ENCODE measurements at regions not wholly inside any gene's neighbourhood (a gene's known extent, or its start where the extent isn't known, plus 50 kb on each side); places are given as distances from the start of the nearest gene placed in this dataset.

- no peak for DNase-seq
These were observed 102.9 kb downstream of the PFKFB3 start for GRCh38 chr10:6305401-6306321.

- DNase-seq, result no peak
These were observed 104.2 kb downstream of the PFKFB3 start for GRCh38 chr10:6306917-6307316.

- DNase-seq, result no peak
These were observed 107.1 kb downstream of the PFKFB3 start for GRCh38 chr10:6309816-6310215.

- DNase-seq, result no peak
These were observed 108.2 kb downstream of the PFKFB3 start for GRCh38 chr10:6310977-6311376.

GRCh38 chr10:6311700-6312330 lies 109.1 kb downstream of the PFKFB3 start:
- no peak for DNase-seq

- DNase-seq, result no peak
These were observed 109.9 kb downstream of the PFKFB3 start for GRCh38 chr10:6312636-6313035.

- no peak for DNase-seq
These were observed 110.6 kb downstream of the PFKFB3 start for GRCh38 chr10:6313111-6313895.

GRCh38 chr10:6314620-6315205 lies 112.0 kb downstream of the PFKFB3 start:
- DNase-seq, result no peak

GRCh38 chr10:6319119-6319518 lies 116.4 kb downstream of the PFKFB3 start:
- no peak for DNase-seq

- DNase-seq, result no peak
These were observed 117.7 kb downstream of the PFKFB3 start for GRCh38 chr10:6320320-6321010.

- no peak for DNase-seq
These were observed 119.1 kb downstream of the PFKFB3 start for GRCh38 chr10:6321880-6322279.

GRCh38 chr10:6322805-6323204 lies 120.1 kb downstream of the PFKFB3 start:
- DNase-seq, result no peak

- peak in 1 of 2 donors; percentile 7 for DNase-seq
These were observed 125.4 kb downstream of the PFKFB3 start for GRCh38 chr10:6327961-6328698.

GRCh38 chr10:6328699-6329423 lies 126.1 kb downstream of the PFKFB3 start:
- DNase-seq, result peak; percentile 54 to 58

- DNase-seq, result no peak
These were observed 130.4 kb downstream of the PFKFB3 start for GRCh38 chr10:6333086-6333485.

GRCh38 chr10:6333973-6334372 lies 131.2 kb downstream of the PFKFB3 start:
- no peak for DNase-seq

- DNase-seq, result no peak
These were observed 133.3 kb downstream of the PFKFB3 start for GRCh38 chr10:6336016-6336415.

GRCh38 chr10:6337382-6337781 lies 134.7 kb downstream of the PFKFB3 start:
- DNase-seq, result no peak

- no peak for DNase-seq
These were observed 135.6 kb downstream of the PFKFB3 start for GRCh38 chr10:6338361-6338760.

GRCh38 chr10:6339891-6340290 lies 137.2 kb downstream of the PFKFB3 start:
- no peak for DNase-seq

GRCh38 chr10:6342096-6342685 lies 139.5 kb downstream of the PFKFB3 start:
- peak; percentile 20 to 32 for DNase-seq
